ENCODE measurements at regions not wholly inside any gene's neighbourhood (a gene's known extent, or its start where the extent isn't known, plus 50 kb on each side); places are given as distances from the start of the nearest gene placed in this dataset.

GRCh38 chr2:54020793-54021414 is 50.1 kb upstream of the PSME4 start:
- Histone ChIP-seq H3K27me3 (no peaks in the 10 kb centered on the region), H3K4me3 (no peak overlapping the region), H3K27ac (no peak overlapping the region), H3K4me1 (no peaks in the 10 kb centered on the region), H3K9me3 (peaks cover 3% of the 10 kb centered on the region), H3K36me3 (no peaks in the 10 kb centered on the region)
- no peak for TF ChIP-seq CTCF (IDR thresholded peaks at IDR 0.05)
- intact Hi-C loops (cut with DNase I): no loop called here
- no peak for ATAC-seq
- DNase-seq: no peak
